ENCODE measurements at regions not wholly inside any gene's neighbourhood (a gene's known extent, or its start where the extent isn't known, plus 50 kb on each side); places are given as distances from the start of the nearest gene placed in this dataset.

- TF ChIP-seq CTCF (conservative IDR thresholded peaks at IDR 0.05) (no peak), EZH2 (IDR thresholded peaks at IDR 0.05; ENCODE audit: low read depth) (no peak)
Measured at GRCh38 chr4:8922481-8922880, 50.8 kb upstream of the HMX1 start.
